ENCODE measurements at regions not wholly inside any gene's neighbourhood (a gene's known extent, or its start where the extent isn't known, plus 50 kb on each side); places are given as distances from the start of the nearest gene placed in this dataset.

DNA sequence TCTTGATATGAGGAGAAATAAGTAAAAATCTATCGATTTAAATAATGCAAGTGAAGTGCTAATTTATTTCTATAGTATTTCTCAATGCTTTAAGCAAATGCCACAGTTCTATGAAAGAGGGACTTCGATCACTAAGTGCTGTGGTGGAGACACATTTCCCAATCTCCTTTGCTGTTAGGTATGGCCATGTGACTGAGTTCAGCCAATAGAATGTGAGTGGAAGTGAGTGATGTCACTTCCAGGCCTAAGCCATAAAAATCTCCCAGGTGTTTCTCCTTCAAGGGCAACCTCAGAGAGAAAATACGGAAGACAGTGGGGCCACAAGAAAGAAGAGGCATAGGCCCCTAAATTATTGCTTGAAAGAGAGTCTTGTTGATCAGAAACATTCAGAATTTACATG, 100.3 kb upstream of the ANKH start:
- TF ChIP-seq, protein P1, sequence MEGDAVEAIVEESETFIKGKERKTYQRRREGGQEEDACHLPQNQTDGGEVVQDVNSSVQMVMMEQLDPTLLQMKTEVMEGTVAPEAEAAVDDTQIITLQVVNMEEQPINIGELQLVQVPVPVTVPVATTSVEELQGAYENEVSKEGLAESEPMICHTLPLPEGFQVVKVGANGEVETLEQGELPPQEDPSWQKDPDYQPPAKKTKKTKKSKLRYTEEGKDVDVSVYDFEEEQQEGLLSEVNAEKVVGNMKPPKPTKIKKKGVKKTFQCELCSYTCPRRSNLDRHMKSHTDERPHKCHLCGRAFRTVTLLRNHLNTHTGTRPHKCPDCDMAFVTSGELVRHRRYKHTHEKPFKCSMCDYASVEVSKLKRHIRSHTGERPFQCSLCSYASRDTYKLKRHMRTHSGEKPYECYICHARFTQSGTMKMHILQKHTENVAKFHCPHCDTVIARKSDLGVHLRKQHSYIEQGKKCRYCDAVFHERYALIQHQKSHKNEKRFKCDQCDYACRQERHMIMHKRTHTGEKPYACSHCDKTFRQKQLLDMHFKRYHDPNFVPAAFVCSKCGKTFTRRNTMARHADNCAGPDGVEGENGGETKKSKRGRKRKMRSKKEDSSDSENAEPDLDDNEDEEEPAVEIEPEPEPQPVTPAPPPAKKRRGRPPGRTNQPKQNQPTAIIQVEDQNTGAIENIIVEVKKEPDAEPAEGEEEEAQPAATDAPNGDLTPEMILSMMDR (IDR thresholded peaks at IDR 0.05; ENCODE audit: control insufficient read depth, insufficient read depth, low read depth, low read length, missing control alignments), result no peak
- no peak overlapping the region for H3K4me3 ChIP-seq (ENCODE audit: control insufficient read depth, low read depth, low read length)
- no peak for DNase-seq (ENCODE audit: low read depth)

DNA sequence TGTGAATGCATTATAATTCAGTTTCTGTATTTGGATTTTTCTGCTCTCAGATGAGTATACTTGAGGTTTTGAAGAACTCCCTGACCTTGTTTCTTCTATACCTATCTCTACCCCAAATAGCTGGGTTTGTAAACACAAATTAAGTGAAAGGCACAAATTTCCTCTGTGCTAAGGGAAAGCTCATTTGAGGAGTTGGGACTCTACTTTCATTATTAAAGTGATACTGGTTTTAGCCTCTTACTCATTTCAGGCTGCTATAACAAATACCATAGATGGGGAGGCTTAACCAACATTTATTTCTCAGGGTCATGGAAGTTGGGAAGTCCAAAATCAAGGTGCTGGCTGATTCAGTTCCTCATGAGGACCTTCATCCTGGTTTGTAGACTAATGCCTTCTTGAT, 97.2 kb upstream of the ANKH start:
- DNase-seq (ENCODE audit: low read depth), result no peak
- TF ChIP-seq, protein P1 (IDR thresholded peaks at IDR 0.05; ENCODE audit: control insufficient read depth, insufficient read depth, low read depth, low read length, missing control alignments), result no peak
- H3K4me3 ChIP-seq (ENCODE audit: control insufficient read depth, low read depth, low read length), result no peak overlapping the region

DNA sequence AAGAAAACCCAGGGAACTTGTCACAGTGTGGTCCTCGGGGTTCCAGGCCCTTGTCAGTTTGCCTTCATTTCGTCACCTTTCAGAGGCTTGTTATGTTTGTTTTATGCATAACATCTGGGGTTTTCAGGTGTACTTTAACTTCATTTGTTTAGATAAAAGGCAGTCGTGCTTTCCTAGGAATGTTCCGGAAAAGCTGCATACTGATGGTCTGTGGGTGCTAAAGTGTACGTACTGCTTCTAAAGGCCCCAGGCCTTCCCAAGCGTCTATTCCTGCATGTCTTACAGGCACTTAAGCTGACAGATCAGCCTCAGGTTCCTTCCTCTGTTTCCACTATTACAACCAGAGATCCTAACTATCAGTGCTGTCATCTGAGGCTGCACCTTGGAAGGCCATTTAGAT, 95.6 kb upstream of the ANKH start:
- no peak for DNase-seq (ENCODE audit: low read depth)
- TF ChIP-seq, protein P1 (IDR thresholded peaks at IDR 0.05; ENCODE audit: control insufficient read depth, insufficient read depth, low read depth, low read length, missing control alignments), result no peak
- no peak overlapping the region for H3K4me3 ChIP-seq (ENCODE audit: control insufficient read depth, low read depth, low read length)

GRCh38 chr5:14965815-14966214, 94.2 kb upstream of the ANKH start:
- no peak overlapping the region for H3K4me3 ChIP-seq (ENCODE audit: control insufficient read depth, low read depth, low read length)
- no peak for DNase-seq (ENCODE audit: low read depth)
- TF ChIP-seq, protein P1 (IDR thresholded peaks at IDR 0.05; ENCODE audit: control insufficient read depth, insufficient read depth, low read depth, low read length, missing control alignments), result no peak

- H3K4me3 ChIP-seq (ENCODE audit: control insufficient read depth, low read depth, low read length), result no peak overlapping the region
- DNase-seq (ENCODE audit: low read depth), result no peak
- TF ChIP-seq, protein P1 (IDR thresholded peaks at IDR 0.05; ENCODE audit: control insufficient read depth, insufficient read depth, low read depth, low read length, missing control alignments), result no peak
Measured at GRCh38 chr5:14962604-14963003, 91.0 kb upstream of the ANKH start.

DNA sequence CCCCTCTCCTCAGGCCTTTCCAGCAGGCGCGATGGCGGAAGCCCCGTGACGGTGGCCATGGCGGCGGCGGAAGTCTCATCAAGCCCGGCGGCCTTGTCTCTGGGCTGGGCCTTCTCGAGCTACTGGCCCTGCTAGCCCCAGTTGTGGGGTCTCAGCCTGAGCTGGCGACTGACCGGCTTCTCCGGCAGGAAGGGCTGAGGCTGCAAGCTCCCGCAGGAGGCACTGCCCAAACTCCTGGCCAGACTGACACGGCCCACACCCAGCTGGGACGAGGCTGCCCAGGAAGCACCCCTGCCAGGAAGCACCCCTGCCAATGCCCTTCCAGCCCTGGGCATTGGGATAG, 88.5 kb upstream of the ANKH start:
- DNase-seq (ENCODE audit: low read depth), result no peak
- H3K4me3 ChIP-seq (ENCODE audit: control insufficient read depth, low read depth, low read length), result no peak overlapping the region
- TF ChIP-seq, protein P1 (IDR thresholded peaks at IDR 0.05; ENCODE audit: control insufficient read depth, insufficient read depth, low read depth, low read length, missing control alignments), result no peak

Measured in AG09309 (cell line).